ENCODE measurements at regions not wholly inside any gene's neighbourhood (a gene's known extent, or its start where the extent isn't known, plus 50 kb on each side); places are given as distances from the start of the nearest gene placed in this dataset.
A peak's percentile ranks its signal among the peaks of the same experiment; 100 is the strongest.

DNA sequence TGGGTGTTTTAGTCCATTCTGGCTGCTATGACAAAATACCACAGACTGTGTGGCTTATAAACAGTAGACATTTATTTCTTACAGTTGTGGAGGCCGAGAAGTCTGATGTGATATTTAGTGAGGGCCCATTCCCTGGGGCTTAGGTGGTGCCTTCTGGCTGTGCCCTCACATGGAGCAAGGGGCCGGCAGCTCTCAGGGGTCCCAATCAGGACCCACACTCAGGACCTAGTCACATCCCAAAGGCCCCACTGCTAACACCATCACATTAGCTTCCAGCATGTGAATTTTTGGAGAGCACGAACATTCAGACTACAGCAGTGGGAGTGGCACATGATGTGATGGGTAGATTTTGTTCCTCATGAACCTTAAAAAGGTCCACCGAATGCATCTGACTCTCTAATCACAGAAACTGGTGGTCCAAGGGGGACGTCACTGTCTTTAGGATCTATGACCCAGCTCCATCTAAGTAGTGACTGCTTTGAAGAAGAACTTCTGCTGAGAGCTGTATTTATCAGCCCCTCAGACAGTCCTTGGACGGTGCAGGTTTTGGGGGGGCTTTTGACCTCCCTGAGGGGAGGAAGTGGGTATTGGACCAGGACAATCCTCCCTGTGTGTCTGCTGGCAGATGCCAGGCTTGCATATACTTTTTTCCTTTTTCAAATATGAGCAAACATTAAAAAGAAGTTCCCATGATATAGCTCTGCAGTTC is 154.5 kb upstream of the ZNF32 start:
- no peak for DNase-seq

DNA sequence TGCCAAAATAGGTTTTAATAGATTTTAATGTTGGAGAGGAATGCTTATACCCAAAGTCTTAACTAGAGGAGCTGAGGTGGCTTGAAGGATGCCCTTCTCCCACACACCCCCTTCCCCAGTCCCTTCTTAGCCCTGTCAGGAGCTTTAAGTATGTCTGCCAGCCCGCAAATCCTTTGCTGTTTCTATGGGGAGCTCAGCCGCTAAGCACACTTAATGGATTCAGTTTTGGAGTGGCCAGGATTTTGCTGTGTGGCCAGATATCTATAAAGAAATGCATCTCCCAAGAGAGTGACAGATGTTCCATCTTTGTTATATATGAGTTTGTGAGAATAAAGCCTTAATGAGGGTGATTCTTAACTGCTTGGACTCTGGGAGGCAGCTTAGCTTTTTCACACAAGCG is 152.9 kb upstream of the ZNF32 start:
- no peak for DNase-seq

DNA sequence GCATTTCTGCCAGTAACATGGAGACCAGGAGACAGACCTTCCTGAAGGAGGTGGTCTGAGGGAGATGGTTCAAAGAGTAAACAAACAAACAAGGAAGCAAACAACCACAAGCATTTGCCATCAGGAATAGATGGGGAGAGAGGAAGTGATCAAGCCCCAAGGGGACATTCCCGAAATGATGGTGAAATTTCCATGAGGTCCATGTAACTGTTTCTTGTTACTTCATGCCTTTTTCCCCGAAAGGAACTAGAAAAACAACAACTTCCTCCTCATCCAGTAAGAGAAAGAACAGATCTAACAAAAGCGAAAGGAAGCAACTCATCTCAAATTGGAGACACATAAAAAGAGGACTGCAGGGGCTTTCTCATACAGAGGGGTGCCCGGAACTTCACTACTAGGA is 152.5 kb upstream of the ZNF32 start:
- DNase-seq: no peak

DNA sequence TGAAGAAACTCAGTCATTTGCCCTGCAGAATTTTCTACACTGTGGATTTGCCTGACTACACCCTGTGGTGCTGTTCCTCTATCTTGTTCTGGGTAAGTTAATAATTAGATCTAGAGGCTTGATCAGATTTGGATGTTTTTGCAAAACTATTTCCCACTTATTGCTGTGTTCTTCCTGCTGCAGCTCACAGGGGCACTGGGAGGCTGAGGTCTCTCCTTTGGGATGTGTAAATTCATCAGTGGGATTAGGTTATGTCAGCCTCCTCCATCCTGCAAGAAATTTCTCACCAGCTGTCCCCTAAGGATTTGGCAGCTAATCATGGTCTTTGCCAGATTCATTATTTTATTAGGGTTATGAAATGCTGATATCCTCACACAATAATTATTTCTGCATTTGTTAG is 148.1 kb upstream of the ZNF32 start:
- DNase-seq: no peak

DNA sequence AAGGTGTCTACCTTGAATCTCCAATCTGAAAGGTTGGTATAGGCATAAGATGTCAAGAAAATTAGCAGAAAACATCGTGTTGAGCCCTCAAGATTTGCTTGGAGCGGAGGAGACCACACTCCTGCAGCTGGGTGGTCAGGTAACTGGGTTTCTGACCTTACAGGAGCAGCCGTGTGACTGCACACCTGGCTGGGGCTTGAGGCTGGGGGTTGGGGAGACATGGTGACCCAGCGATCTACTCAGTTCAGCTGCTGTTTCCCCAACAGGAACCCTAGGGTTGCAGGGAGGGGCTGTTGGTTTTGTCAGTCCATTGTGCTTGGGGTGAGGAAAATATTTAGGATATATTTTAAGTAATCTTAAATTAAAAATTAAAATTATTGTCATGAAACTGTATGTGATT is 147.0 kb upstream of the ZNF32 start:
- DNase-seq: no peak

DNA sequence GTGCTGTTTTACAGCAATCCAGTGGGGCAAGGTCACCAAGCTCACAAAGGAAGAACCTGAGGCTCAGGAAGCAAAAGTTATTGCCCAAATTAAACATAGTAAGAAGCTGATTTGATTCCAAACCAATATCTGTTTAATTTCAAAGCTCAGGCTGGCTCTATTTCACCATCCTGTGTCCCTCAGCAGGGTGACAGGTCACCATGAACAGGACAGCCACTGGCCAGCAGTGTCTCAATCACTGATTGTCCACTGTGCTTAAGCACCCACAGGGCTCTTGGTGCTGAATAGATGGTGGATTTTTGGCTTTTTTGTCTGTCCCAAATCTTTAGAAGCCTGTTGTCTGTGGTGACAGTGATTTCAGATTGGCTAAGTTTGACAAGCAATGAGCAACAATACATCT is 146.4 kb upstream of the ZNF32 start:
- DNase-seq: no peak

DNA sequence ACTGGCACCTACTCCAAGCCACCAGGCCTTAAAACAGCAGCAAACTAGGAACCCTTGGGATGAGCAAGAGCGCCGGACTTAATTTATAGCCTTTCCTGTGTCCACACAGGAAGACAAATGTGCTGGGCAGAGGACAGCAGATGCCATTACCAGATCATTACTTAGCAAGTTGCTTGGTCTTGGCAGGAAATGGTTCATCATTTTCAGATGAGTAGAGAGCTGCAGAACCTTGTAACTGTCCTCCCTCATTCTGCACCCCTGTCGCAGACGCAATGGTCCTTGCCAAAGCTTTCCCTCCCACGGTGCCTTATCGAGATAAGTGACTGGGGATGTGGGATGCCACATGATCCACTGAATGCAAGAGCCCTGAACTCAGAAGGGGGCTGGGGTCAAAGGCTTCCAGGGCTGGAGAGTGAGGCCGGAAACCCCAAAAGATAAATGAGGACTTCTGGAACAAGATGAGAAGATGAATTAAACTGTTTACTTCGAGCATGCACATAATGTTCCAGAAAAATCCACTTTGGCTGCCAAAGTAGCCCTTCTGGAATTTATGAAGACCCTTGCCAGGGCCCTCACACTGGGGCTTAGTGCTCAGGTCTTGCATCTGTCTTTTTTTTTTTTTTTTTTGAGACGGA is 145.6 kb upstream of the ZNF32 start:
- no peak for DNase-seq

DNA sequence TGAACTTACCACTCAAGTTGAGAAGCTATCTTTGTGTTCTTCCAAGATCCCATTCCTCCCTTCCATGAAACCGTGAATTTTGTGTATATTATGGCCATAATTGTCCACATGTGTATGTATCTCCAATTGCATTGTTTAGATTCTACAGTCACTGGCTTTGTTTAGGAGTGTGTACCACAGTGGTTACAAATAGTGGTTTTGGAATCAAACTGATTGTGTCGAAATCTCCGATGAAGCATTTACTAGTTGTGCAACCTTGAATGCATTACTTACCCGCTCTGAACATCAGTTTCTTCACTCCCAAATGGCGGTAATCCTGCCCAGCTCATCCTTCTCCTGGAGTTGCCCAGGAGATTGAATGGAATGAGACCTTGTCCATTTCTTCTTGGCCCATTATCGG is 145.0 kb upstream of the ZNF32 start:
- no peak for DNase-seq

DNA sequence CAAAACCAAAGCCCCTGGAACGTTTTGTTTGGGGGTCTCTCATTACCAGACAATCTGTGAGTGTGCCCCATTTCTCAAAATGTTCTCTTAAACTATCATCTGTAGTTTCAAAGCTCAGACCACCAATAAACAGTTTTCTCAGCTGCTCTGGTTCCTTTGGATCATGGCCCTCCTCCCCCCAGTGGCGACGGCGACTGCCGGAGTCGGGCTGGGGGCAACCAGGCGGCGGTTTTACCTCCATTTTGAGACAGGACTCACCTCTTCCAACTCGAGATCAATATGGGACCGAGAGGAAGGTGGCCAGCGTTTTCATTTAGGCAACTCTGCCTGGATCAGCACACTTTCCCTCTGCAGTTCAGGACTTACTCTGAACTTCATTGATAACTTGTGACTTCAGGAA is 141.5 kb upstream of the ZNF32 start:
- DNase-seq: no peak

DNA sequence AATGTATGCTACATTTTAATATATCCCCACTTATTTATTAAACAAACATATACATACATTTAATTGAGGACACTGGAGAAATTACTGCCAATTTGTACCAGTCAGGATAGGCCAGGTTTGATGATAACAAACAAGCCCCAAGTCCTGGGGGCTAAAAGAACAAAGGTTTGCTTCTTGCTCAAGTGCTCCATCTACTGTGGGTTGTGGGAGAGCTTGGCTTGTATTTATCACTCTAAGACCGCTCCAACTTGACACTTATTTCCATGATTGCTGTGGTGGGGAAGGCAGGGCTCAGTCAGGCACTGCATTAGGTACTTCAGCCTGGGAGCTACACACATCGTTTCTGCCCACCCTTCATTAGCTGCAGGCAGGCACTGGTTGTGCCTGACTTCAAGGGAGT is 136.6 kb upstream of the ZNF32 start:
- DNase-seq: no peak

DNA sequence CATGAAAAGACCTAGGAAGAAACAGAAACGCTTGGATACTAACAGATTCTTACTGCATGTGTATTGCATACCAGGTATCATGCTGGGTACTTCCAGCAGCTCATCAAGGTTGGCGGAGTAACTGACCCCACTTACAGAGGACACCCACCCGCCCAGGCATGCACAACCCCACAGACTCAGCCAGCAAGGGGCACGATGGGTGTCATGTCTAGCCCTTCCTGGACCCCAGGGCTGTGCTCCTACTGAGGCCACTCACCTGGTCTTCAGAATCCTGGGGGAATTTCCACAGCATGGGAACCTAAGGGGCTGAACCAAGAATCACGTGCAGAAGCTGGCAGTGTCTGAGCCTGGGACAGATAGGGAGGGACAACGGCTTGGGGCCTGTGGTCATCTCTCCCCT is 134.1 kb upstream of the ZNF32 start:
- no peak for DNase-seq

DNA sequence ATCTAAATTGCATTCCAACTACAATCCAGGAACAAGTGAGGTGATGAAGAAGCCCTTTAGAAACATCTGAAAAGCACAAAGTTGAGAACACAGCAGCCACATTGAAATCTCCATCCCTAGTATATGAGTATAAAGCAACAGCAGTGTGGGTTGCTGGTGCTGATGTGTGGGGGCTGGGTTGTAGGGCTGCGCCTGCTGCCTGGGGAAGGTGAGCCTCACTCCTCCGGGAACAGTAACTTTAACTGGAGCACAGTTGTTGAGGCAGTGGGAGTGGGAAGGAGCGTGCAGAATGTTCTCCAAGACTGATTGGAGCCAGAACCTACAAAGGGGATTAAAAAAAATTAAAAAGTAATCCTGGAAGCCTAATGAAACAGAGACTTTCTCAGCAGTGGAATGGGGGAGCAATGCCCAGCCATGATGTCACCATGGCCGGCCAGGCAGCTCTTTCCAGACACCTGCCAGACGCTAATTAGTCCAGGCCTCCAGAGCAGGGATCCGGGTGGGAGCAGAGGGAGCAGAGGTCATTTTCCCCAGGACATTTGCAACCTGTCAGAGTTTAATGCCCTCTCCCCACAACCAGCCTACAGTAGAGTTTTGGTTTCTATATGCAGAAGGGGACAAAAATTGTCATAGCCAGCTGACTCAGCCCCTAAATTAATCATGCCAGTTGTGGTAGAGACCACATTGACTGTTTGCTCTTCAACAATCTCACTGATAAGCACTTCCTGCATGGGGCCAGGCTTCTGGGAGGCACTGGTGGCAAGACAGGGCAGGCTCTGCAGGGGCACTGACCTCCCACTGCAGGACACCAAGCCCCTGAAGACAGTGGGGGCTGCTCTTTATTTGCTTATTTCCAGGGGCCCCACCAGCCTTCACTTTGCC is 133.0 kb upstream of the ZNF32 start:
- DNase-seq: peak; percentile 71

DNA sequence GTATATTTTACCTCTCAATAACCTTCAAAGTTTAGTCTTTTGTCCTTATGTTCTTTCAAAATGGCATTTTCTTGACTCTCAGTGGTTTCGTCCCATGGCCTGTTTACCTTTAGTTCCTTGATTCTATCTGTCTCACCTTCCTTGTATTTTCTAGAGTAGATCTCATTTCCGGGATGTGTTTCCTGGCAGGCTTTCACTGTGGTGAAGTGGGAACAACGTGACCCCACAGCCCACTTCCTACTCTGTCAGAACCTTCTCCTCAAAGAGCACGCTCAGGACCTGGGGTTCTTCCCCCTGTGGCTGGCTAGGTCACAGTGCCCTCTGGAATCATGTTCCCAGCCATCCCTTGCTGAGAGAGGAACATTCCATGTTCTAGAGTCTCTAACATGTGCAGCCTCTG is 129.9 kb upstream of the ZNF32 start:
- no peak for DNase-seq

DNA sequence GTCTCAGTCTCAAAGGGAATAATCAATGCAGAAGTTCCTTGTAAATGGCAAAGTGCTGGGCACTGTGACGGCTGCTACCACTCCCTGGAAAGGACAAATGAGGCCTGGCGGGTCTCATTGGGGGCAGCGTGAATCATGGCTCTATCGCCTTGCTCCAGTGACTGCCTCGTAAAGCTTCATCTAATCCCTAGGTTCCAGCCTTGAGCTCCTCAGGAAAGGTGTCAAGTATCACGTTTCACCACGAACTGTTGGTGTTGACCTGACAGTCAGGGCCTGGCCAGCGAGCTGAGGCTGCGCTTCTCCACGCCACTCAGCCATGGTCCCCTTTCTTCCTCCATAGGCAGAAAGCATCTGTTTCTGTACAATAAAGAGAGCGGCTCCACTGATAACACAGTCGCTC is 126.7 kb upstream of the ZNF32 start:
- no peak for DNase-seq

DNA sequence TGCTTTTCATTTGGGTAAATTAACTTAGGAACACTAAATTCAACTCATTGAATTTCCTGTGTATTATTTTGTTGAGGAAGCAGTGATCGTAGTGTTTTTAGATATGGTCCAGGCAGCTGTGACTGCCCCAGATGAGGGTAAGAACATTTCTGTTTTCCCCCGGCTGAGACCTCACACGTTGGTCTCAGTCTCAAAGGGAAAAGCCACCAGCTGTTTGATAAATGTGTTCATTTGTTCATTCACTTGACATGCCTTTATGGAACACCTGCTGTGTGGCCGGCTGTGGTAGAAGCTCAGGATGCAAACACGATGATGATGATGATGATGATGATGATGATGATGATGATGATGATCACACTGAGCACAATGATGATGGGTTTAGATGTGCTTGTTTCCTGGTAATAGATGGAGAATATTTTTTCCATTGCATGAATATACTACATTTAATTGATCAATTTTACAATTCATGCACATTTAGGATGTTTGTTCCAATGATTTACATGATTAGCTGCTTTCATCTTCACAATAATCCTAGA is 125.6 kb upstream of the ZNF32 start:
- DNase-seq: no peak

DNA sequence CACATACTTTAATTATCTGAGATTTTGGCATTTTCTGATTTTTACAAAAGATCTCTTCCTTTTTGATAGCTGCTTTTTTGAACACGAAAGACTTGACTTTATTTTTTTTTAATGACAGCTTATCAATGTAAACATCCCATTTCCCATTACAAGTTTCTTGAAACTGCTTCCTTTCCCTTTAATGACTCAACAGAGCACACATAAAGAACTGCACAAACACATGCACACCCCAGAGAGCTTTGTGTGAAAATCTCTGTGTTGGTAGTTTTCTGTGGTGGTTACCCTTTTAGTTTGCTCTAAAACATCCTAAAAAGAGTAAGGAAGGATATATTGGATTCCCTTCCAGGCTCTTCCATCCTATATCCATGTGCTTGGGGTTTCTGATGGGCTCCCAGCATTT is 125.1 kb upstream of the ZNF32 start:
- no peak for DNase-seq

DNA sequence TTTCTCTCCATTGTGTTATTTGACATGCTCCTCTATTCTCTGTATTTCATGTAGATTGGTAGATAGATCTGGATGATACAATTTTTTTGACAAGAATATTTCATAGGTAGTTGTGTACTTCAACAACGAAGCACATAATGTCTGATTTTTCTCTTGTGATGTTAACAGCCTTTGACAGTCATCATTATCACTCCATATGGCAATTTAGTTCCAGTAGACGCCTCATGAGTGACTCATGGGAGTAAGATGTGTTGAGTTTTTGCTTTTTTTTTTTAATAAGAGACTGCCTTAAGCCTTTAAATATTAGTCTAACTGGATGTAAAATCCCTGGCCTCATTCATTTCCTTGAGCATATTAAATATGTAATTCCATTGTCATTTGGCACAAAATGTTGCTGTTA is 123.5 kb upstream of the ZNF32 start:
- DNase-seq: no peak

DNA sequence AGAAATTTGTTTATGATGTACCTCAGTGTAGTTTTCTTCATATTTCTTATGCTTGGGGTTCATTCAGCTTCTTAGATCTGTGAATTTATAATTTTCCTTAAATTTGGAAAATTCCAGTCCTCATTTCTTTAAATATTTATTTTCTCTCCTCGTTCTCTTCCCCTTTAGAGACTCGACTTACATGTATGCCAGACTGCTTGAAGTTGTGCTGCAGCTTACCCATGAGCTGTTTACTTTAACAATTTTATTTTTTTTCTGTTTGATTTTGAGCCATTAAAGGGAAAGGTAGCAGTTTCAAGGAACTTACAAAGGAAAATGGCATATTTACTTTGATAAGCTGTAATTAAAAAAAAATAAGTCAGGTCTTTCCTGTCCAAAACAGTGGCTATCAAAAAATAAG is 123.0 kb upstream of the ZNF32 start:
- DNase-seq: no peak

DNA sequence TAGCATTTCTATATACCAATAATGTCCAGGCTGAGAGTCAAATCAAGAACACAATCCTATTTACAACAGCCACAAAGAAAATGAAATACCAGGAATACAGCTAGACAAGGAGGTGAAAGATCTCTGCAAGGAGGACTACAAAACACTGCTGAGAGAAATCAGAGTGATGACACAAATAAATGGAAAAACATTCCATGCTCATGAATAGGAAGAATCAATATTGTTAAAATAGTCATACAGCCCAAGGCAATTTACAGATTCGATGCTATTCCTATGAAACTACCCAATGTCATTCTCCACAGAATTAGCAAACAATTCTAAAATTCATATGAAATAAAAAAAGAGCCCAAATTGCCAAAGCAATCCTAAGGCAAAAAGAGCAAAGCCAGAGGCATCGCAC is 116.8 kb upstream of the ZNF32 start:
- DNase-seq: no peak

DNA sequence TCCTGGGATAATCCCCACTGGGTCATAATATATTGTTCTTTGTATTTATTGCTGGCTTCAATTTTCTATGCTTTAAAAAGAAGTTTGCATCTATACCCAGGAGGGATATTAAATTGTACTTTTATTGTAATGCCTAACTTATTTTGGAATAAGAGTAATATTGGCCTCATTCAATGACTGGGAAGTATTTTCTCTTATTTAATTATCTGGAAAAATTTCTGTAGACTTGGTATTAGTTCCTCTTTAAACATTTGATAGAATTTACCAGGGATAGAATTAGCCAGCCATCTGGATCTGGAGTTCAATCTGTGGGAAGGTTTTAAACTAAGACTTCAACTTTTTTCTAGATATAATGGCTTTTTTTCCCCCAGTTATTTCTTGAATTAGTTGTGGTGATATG is 115.2 kb upstream of the ZNF32 start:
- no peak for DNase-seq

DNA sequence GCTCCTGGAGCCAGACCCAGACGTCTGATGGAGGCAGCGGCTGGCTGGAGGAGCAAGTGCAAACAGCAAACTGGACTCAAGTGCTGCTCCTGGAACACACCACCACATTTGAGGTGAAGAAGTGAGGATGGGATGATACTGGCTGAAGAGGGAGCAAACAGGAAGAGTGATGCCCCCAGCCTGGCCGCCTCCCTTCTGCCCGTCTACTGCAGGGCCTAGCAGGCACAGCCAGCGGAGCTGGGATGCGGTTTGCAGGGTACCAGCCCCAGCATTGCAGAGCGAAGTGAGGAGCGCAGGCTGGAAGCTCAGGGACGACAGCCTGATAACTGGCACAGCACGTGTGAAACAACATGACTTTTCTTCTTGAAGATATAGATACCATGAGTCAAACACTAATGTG is 111.8 kb upstream of the ZNF32 start:
- DNase-seq: no peak

DNA sequence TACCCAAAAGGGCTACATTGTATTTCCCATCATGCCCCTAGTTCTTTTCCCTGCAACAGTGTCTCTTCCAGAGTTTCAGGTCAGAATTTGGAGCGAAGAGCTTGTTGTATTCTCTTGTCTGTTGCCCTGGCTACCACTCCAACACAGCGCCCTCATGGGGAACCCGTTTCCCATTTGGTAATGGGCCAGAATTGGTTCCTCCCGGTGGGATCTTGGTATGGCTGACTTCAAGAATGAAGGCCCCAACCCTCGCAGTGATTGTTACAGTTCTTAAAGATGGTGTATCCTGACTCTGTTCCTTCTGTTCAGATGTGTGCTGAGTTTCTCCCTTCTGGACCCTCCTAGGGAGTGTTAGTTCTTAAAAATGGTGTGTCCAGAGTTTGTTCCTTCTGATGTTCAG is 110.5 kb upstream of the ZNF32 start:
- no peak for DNase-seq

DNA sequence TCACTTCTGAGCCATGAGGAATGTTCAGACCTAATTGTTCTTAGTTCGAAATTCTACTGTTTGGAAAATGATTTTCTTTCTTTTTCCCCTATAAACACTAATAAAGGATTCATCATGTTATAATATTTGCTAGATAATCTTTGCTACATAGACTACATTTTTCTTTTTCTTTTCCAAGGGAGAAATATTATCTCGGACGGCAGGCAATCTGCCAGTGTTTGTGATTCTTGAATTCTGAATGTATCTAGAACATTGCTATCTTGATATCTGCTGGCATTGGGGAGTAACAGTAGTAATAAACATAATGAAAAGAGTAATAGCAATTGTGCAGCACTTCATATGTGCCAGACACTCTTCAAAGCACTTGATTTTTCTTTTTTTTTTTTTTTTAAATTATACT is 107.7 kb upstream of the ZNF32 start:
- no peak for DNase-seq

Measured in activated CD8-positive, alpha-beta memory T cell treated with anti-CD3 and anti-CD28 coated beads for 24 hours (primary cell).